ENCODE measurements at regions not wholly inside any gene's neighbourhood (a gene's known extent, or its start where the extent isn't known, plus 50 kb on each side); places are given as distances from the start of the nearest gene placed in this dataset.

- Histone ChIP-seq H3K4me3 (replicated peaks in 1 of 2; ENCODE audit: low read depth in 1 of 2, low read length in 2 of 2) (no peak overlapping the region), H3K9ac (ENCODE audit: low read length) (no peak overlapping the region), H3K9me2 (ENCODE audit: insufficient read depth) (no peaks in the 10 kb centered on the region), H3K27ac (ENCODE audit: low read depth, low read length) (no peak overlapping the region), H4K20me1 (ENCODE audit: insufficient read depth) (no peaks in the 10 kb centered on the region), H3K27me3 (ENCODE audit: insufficient read depth, low read length) (no peaks in the 10 kb centered on the region), H3K9me3 (ENCODE audit: control insufficient read depth in 1 of 2, insufficient read depth in 1 of 2, low read depth in 1 of 2, low read length in 2 of 2) (peaks cover 7 to 22% of the 10 kb centered on the region in 2 experiments; a peak in 2 of 4 replicates), H2AFZ (ENCODE audit: low read depth, low read length, poor library complexity, severe bottlenecking) (no peak overlapping the region), H3K79me2 (ENCODE audit: insufficient read depth, low read length) (no peaks in the 10 kb centered on the region), H3K4me1 (ENCODE audit: control insufficient read depth in 1 of 2, insufficient read depth in 2 of 2, low read length in 2 of 2) (no peaks in the 10 kb centered on the region), H3K4me2 (ENCODE audit: low read length) (no peak overlapping the region), H3K36me3 (ENCODE audit: control insufficient read depth in 1 of 2, insufficient read depth in 2 of 2, low read length in 2 of 2) (no peaks in the 10 kb centered on the region)
- no TSS peak for BruUV-seq (replicated peaks)
- no peak for DNase-seq (ENCODE audit: low read depth, low spot score)
- ChIA-PET RAD21 (ENCODE audit: low non-redundant PET in 1 of 2, low total read pairs in 2 of 2, uncharacterized antibody in 2 of 2, unreplicated experiment in 2 of 2) (no interaction called here), POLR2A (no interaction called here), CTCF (no interaction called here)
- no peak for TF ChIP-seq SP1 (IDR thresholded peaks at IDR 0.05; ENCODE audit: low read depth)
- TF ChIP-seq POLR2A (IDR thresholded peaks at IDR 0.05; ENCODE audit: borderline replicate concordance, extremely low read depth, insufficient read depth, insufficient read length) = no peak
- no peak for TF ChIP-seq TCF7L2 (IDR thresholded peaks at IDR 0.05; ENCODE audit: borderline replicate concordance, extremely low read depth, insufficient read depth, insufficient read length)
- no peak for TF ChIP-seq JUND (IDR thresholded peaks at IDR 0.05)
- TF ChIP-seq EZH2 (IDR thresholded peaks at IDR 0.05) = no peak
- TF ChIP-seq CEBPB (IDR thresholded peaks at IDR 0.05; ENCODE audit: low read depth) = no peak
- TF ChIP-seq REST (IDR thresholded peaks at IDR 0.05; ENCODE audit: low read depth) = no peak
- no peak for TF ChIP-seq SIN3A (IDR thresholded peaks at IDR 0.05; ENCODE audit: low read depth)
- TF ChIP-seq FOSL1 (IDR thresholded peaks at IDR 0.05; ENCODE audit: low read depth) = no peak
- no peak for TF ChIP-seq ZNF274 (IDR thresholded peaks at IDR 0.05; ENCODE audit: low read depth, low read length)
- TF ChIP-seq YY1 (IDR thresholded peaks at IDR 0.05; ENCODE audit: extremely low read depth, insufficient replicate concordance, low read depth, low read length) = no peak
- TF ChIP-seq ATF3 (IDR thresholded peaks at IDR 0.05) = no peak
- no peak for TF ChIP-seq ZFX (IDR thresholded peaks at IDR 0.05)
- TF ChIP-seq EZH2phosphoT487 (IDR thresholded peaks at IDR 0.05; ENCODE audit: borderline replicate concordance) = no peak
- TF ChIP-seq MAX (IDR thresholded peaks at IDR 0.05) = no peak
- no peak for TF ChIP-seq SRF (IDR thresholded peaks at IDR 0.05; ENCODE audit: low read depth)
- no peak for TF ChIP-seq ZBTB33 (IDR thresholded peaks at IDR 0.05; ENCODE audit: extremely low read depth, insufficient replicate concordance, low read length)
- no peak for TF ChIP-seq EGR1 (IDR thresholded peaks at IDR 0.05; ENCODE audit: low read depth)
- no peak for TF ChIP-seq ELF1 (IDR thresholded peaks at IDR 0.05; ENCODE audit: borderline replicate concordance, low read depth)
- intact Hi-C loops (cut with micrococcal nuclease) = no loop called here
- no peak for ATAC-seq
Measured at GRCh38 chr13:107612376-107612775, 603.0 kb downstream of the LIG4 start.
